ENCODE measurements at regions not wholly inside any gene's neighbourhood (a gene's known extent, or its start where the extent isn't known, plus 50 kb on each side); places are given as distances from the start of the nearest gene placed in this dataset.

GRCh38 chr5:83871533-83872395 lies 151.1 kb upstream of the HAPLN1 start:
- POLR2A ChIA-PET, result no interaction called here
- Histone ChIP-seq H3K36me3 (ENCODE audit: control insufficient read depth in 2 of 2, insufficient read depth in 1 of 2, low read length in 2 of 2) (no peaks in the 10 kb centered on the region), H3K4me3 (ENCODE audit: low read depth, low read length) (no peak overlapping the region), H3K27ac (ENCODE audit: extremely low read depth, low read depth, low read length) (no peak overlapping the region), H3K9me3 (ENCODE audit: control insufficient read depth, insufficient read depth, low read depth, low read length) (no peaks in the 10 kb centered on the region), H3K4me1 (ENCODE audit: control insufficient read depth, insufficient read depth, low read length) (no peaks in the 10 kb centered on the region)
- CTCF ChIA-PET, result interaction anchor here (0.6 to 1.6 kb wide), 2 partner anchors 39 to 154 kb away, joined by 3 to 4 read pairs; no protein-coding TSS in a partner anchor
- no peak for TF ChIP-seq ZNF23 (tag by site-specific recombination; IDR thresholded peaks at IDR 0.05; ENCODE audit: borderline replicate concordance)
- no peak for TF ChIP-seq ZNF623 (tag by site-specific recombination; IDR thresholded peaks at IDR 0.05)
- no peak for TF ChIP-seq ZNF530 (tag by site-specific recombination; IDR thresholded peaks at IDR 0.05; ENCODE audit: low read depth)
- TF ChIP-seq KLF9 (tag by site-specific recombination; IDR thresholded peaks at IDR 0.05; ENCODE audit: low read depth), result no peak
- TF ChIP-seq ZNF529 (tag by site-specific recombination; IDR thresholded peaks at IDR 0.05; ENCODE audit: insufficient replicate concordance), result no peak
- TF ChIP-seq ZNF146 (tag by site-specific recombination; IDR thresholded peaks at IDR 0.05), result no peak
- no peak for TF ChIP-seq MEIS1 (CRISPR knock-in tag; IDR thresholded peaks at IDR 0.05; ENCODE audit: borderline replicate concordance)
- no peak for TF ChIP-seq ZNF658 (tag by site-specific recombination; IDR thresholded peaks at IDR 0.05)
- no peak for TF ChIP-seq BCL11B (tag by site-specific recombination; IDR thresholded peaks at IDR 0.05; ENCODE audit: low read depth)
- no peak for TF ChIP-seq ZNF202 (tag by site-specific recombination; IDR thresholded peaks at IDR 0.05; ENCODE audit: borderline replicate concordance)

GRCh38 chr5:83866181-83866580 lies 145.5 kb upstream of the HAPLN1 start:
- Histone ChIP-seq H3K4me1 (ENCODE audit: control insufficient read depth, insufficient read depth, low read length) (no peaks in the 10 kb centered on the region), H3K27ac (ENCODE audit: extremely low read depth, low read depth, low read length) (no peak overlapping the region), H3K9me3 (ENCODE audit: control insufficient read depth, insufficient read depth, low read depth, low read length) (no peaks in the 10 kb centered on the region), H3K36me3 (ENCODE audit: control insufficient read depth in 2 of 2, insufficient read depth in 1 of 2, low read length in 2 of 2) (no peaks in the 10 kb centered on the region), H3K4me3 (ENCODE audit: low read depth, low read length) (no peak overlapping the region)
- no peak for TF ChIP-seq ZNF132 (tag by site-specific recombination; IDR thresholded peaks at IDR 0.05; ENCODE audit: borderline replicate concordance)
- no peak for TF ChIP-seq YY2 (tag by site-specific recombination; IDR thresholded peaks at IDR 0.05)
- TF ChIP-seq KLF17 (tag by site-specific recombination; IDR thresholded peaks at IDR 0.05), result no peak
- TF ChIP-seq ZBTB44 (tag by site-specific recombination; IDR thresholded peaks at IDR 0.05), result no peak
- no peak for TF ChIP-seq ZNF645 (tag by site-specific recombination; IDR thresholded peaks at IDR 0.05)
- TF ChIP-seq ZNF513 (tag by site-specific recombination; IDR thresholded peaks at IDR 0.05), result no peak
- TF ChIP-seq ZNF26 (tag by site-specific recombination; IDR thresholded peaks at IDR 0.05), result no peak
- TF ChIP-seq ZNF37A (tag by site-specific recombination; IDR thresholded peaks at IDR 0.05), result no peak
- TF ChIP-seq HOXD13 (CRISPR knock-in tag; IDR thresholded peaks at IDR 0.05; ENCODE audit: borderline replicate concordance), result no peak
- TF ChIP-seq ZFP3 (tag by site-specific recombination; IDR thresholded peaks at IDR 0.05; ENCODE audit: low read depth), result no peak
- ChIA-PET POLR2A (no interaction called here), CTCF (interaction anchor here (0.6 kb wide), 1 partner anchor 71 kb away, joined by 6 read pairs; no protein-coding TSS in a partner anchor)
